Neural cell (in vitro differentiated cells): ENCODE measurements at regions not wholly inside any gene's neighbourhood (a gene's known extent, or its start where the extent isn't known, plus 50 kb on each side); places are given as distances from the start of the nearest gene placed in this dataset.

Source experiments
- H2AFZ ChIP-seq: fragments of 200-600, 300-800 bp; sonication (generic), shearing (Covaris generic); 2 replicates; pipeline ENCODE4 v1.6.0; 2014; ENCODE audit warnings: low read depth, mild to moderate bottlenecking, antibody characterized with exemption, low read length, moderate library complexity
- H3F3A ChIP-seq: fragments of 200-600 bp; shearing (Covaris generic); 2 replicates; pipeline ENCODE4 v1.6.1; 2016; ENCODE audit warnings: mild to moderate bottlenecking, moderate library complexity, mixed read lengths, antibody characterized with exemption, low read length; ENCODE audit not compliant: insufficient read depth, poor library complexity, severe bottlenecking
- H3K27ac ChIP-seq: fragments of 200-600, 300-800 bp; sonication (generic), shearing (Covaris generic); 2 replicates; pipeline ENCODE4 v1.5.1; 2014; ENCODE audit warnings: mild to moderate bottlenecking, low read length, moderate library complexity
- H3K27me3 ChIP-seq: fragments of 300-800, 200-600 bp; sonication (generic), shearing (Covaris generic); 2 replicates; pipeline ENCODE4 v1.6.0; 2014; ENCODE audit warnings: mild to moderate bottlenecking, low read depth, low read length, moderate library complexity; ENCODE audit not compliant: insufficient read depth
- H3K36me3 ChIP-seq: fragments of 300-800, 200-600 bp; sonication (generic), shearing (Covaris generic); 2 replicates; pipeline ENCODE4 v1.5.1; 2014; ENCODE audit warnings: mild to moderate bottlenecking, antibody characterized with exemption, low read length, moderate library complexity; ENCODE audit not compliant: insufficient read depth
- H3K4me2 ChIP-seq: fragments of 300-800, 200-600 bp; sonication (generic), shearing (Covaris generic); 2 replicates; pipeline ENCODE4 v1.6.0; 2014; ENCODE audit warnings: mild to moderate bottlenecking, low read length
- H3K4me3 ChIP-seq: fragments of 300-800, 200-600 bp; sonication (generic), shearing (Covaris generic); 2 replicates; pipeline ENCODE4 v1.5.1; 2014; ENCODE audit warnings: mild to moderate bottlenecking, low read length, moderate library complexity
- H3K79me2 ChIP-seq: fragments of 200-600 bp; shearing (Covaris generic); replicated peaks from 2 replicates; pipeline ENCODE4 v1.6.0; 2014; ENCODE audit warnings: mild to moderate bottlenecking, low read length, moderate library complexity; ENCODE audit not compliant: insufficient read depth
- H3K9ac ChIP-seq: fragments of 300-800, 200-600 bp; sonication (generic), shearing (Covaris generic); 2 replicates; pipeline ENCODE4 v1.6.1; 2016; ENCODE audit warnings: mild to moderate bottlenecking, low read length, mixed read lengths
- H3K9me2 ChIP-seq: fragments of 200-600 bp; shearing (Covaris generic); 2 replicates; pipeline ENCODE4 v1.6.1; 2016; ENCODE audit warnings: mild to moderate bottlenecking, low read length, mixed read lengths; ENCODE audit not compliant: insufficient read depth
- H3K9me3 ChIP-seq: fragments of 200-600, 300-800 bp; sonication (generic), shearing (Covaris generic); 2 replicates; pipeline ENCODE4 v1.6.1; 2016; ENCODE audit warnings: mild to moderate bottlenecking, mixed run types, low read length, moderate library complexity, mixed read lengths
- H4K20me1 ChIP-seq: fragments of 200-600 bp; shearing (Covaris generic); 2 replicates; pipeline ENCODE4 v1.6.1; 2016; ENCODE audit warnings: mild to moderate bottlenecking, mixed run types; ENCODE audit not compliant: insufficient read depth
- CTCF ChIP-seq: fragments of 450-650 bp; IDR thresholded peaks from 2 replicates; pipeline ENCODE4 v1.5.1; 2014; ENCODE audit warnings: antibody characterized with exemption, mild to moderate bottlenecking, moderate library complexity; ENCODE audit not compliant: poor library complexity, severe bottlenecking
- EP300 ChIP-seq: fragments of 450-650 bp; conservative IDR thresholded peaks from 2 replicates; pipeline ENCODE4 v1.6.1; 2014; ENCODE audit warnings: antibody characterized with exemption, mild to moderate bottlenecking, moderate library complexity; ENCODE audit not compliant: poor library complexity, severe bottlenecking
- EZH2 ChIP-seq: fragments of 200-600, 300-800 bp; shearing (Covaris generic), sonication (generic); IDR thresholded peaks from 2 replicates; pipeline ENCODE4 v1.6.1; 2014; ENCODE audit warnings: antibody characterized with exemption, low read length, borderline replicate concordance, mild to moderate bottlenecking; ENCODE audit not compliant: insufficient read depth, poor library complexity, severe bottlenecking
- MXI1 ChIP-seq: fragments of 450-650 bp; conservative IDR thresholded peaks from 2 replicates; pipeline ENCODE4 v1.6.1; 2014; ENCODE audit warnings: antibody characterized with exemption, mild to moderate bottlenecking; ENCODE audit not compliant: poor library complexity, severe bottlenecking
- POLR2AphosphoS5 ChIP-seq: IDR thresholded peaks from 2 replicates; pipeline ENCODE4 v1.6.1; 2012
- RAD21 ChIP-seq: fragments of 450-650 bp; conservative IDR thresholded peaks from 2 replicates; pipeline ENCODE4 v1.6.1; 2014; ENCODE audit warnings: antibody characterized with exemption, mild to moderate bottlenecking, moderate library complexity
- REST ChIP-seq: IDR thresholded peaks from 2 replicates; pipeline ENCODE4 v1.6.1; 2012; ENCODE audit warnings: borderline replicate concordance
- SMC3 ChIP-seq: fragments of 450-650 bp; conservative IDR thresholded peaks from 2 replicates; pipeline ENCODE4 v1.6.1; 2014; ENCODE audit warnings: antibody characterized with exemption, mild to moderate bottlenecking, moderate library complexity; ENCODE audit not compliant: poor library complexity
- TAF1 ChIP-seq: IDR thresholded peaks from 2 replicates; pipeline ENCODE4 v1.6.1; 2012; ENCODE audit warnings: low read depth

- no peaks in the 10 kb centered on the region for H4K20me1 ChIP-seq
- no peak for TF ChIP-seq POLR2AphosphoS5
- TF ChIP-seq REST: no peak
- no peak for TF ChIP-seq SMC3
- no peak for TF ChIP-seq CTCF
- no peak for TF ChIP-seq EP300
- no peak for TF ChIP-seq TAF1
- no peak for TF ChIP-seq RAD21
- no peak for TF ChIP-seq EZH2
- no peak for TF ChIP-seq MXI1
- no peak overlapping the region for H3K27ac ChIP-seq
- no peaks in the 10 kb centered on the region for H3K9me3 ChIP-seq
- H2AFZ ChIP-seq: no peak overlapping the region
- no peaks in the 10 kb centered on the region for H3K79me2 ChIP-seq
- no peaks in the 10 kb centered on the region for H3F3A ChIP-seq
- no peaks in the 10 kb centered on the region for H3K27me3 ChIP-seq
- no peaks in the 10 kb centered on the region for H3K36me3 ChIP-seq
- no peak overlapping the region for H3K4me2 ChIP-seq
- no peak overlapping the region for H3K4me3 ChIP-seq
- H3K9me2 ChIP-seq: no peaks in the 10 kb centered on the region
- no peak overlapping the region for H3K9ac ChIP-seq
Measured at GRCh38 chr16:65522412-65522811, 400.5 kb upstream of the CDH11 start.

GRCh38 chr16:65521633-65522328, 399.9 kb upstream of the CDH11 start:
- Histone ChIP-seq H3K79me2 (no peaks in the 10 kb centered on the region), H3K4me3 (no peak overlapping the region), H3K9me2 (no peaks in the 10 kb centered on the region), H3K9me3 (no peaks in the 10 kb centered on the region), H4K20me1 (no peaks in the 10 kb centered on the region), H3K36me3 (no peaks in the 10 kb centered on the region), H3K27me3 (no peaks in the 10 kb centered on the region), H3K9ac (no peak overlapping the region), H3K27ac (no peak overlapping the region), H3K4me2 (no peak overlapping the region), H3F3A (no peaks in the 10 kb centered on the region), H2AFZ (no peak overlapping the region)
- no peak for TF ChIP-seq REST
- TF ChIP-seq EP300: no peak
- no peak for TF ChIP-seq SMC3
